ENCODE measurements at regions not wholly inside any gene's neighbourhood (a gene's known extent, or its start where the extent isn't known, plus 50 kb on each side); places are given as distances from the start of the nearest gene placed in this dataset.

- TF ChIP-seq CTCF (optimal IDR thresholded peaks at IDR 0.05 in 1 of 3, IDR thresholded peaks at IDR 0.05 in 1 of 3, conservative IDR thresholded peaks at IDR 0.05 in 1 of 3; ENCODE audit: extremely low read depth in 1 of 3, insufficient read depth in 2 of 3, low read length in 3 of 3) (no peak), EZH2 (IDR thresholded peaks at IDR 0.05; ENCODE audit: low read length) (no peak)
Measured at GRCh38 chr12:28620281-28620680, 430.0 kb downstream of the CCDC91 start.

All from keratinocyte (primary cell).